ENCODE measurements at regions not wholly inside any gene's neighbourhood (a gene's known extent, or its start where the extent isn't known, plus 50 kb on each side); places are given as distances from the start of the nearest gene placed in this dataset.

DNA sequence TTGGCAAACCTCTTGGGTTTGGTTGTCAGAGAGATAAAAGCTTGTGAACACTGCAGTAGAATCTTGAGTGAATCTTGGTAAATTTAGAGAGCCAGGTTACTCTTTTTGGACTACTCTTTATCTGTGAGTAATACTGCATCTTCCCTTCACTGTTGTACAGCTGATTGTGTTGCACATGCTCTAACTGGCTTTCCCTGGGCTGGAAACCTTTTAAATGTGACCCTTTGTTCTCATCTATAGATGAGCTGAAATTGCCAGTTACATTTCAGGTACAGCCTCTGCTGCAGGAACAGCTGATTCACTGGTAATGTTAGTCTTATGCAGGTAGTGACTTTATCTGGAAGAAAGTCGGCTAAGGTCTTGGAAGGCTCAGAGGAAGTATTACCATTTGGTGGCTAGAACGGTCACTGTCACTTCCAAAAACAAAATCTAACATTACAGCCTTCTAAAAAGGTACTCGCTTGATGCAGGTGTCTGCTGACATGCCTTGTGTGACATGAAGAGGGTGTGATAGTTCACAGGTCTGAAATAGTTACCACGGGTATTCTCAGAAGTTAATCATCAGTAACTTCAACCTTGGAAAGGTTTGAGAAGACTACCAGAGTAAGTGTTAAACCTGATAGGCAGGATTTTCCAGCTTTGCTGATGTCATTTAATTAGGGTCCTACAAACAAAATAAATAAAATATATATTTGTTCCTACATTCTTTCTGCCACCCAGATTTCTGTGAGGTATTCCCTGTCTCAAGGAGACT is 851.1 kb downstream of the SLC4A3 start:
- no peak for DNase-seq (ENCODE audit: low spot score in 2 of 2)
- Histone ChIP-seq H3K27me3 (no peaks in the 10 kb centered on the region), H3K27ac (no peak overlapping the region), H3K9me3 (no peaks in the 10 kb centered on the region), H3K4me3 (no peak overlapping the region), H3K4me1 (no peaks in the 10 kb centered on the region), H3K36me3 (no peaks in the 10 kb centered on the region)
- TF ChIP-seq POLR2AphosphoS5 (IDR thresholded peaks at IDR 0.05) (no peak), POLR2A (IDR thresholded peaks at IDR 0.05) (no peak)
- TF ChIP-seq, protein P1, sequence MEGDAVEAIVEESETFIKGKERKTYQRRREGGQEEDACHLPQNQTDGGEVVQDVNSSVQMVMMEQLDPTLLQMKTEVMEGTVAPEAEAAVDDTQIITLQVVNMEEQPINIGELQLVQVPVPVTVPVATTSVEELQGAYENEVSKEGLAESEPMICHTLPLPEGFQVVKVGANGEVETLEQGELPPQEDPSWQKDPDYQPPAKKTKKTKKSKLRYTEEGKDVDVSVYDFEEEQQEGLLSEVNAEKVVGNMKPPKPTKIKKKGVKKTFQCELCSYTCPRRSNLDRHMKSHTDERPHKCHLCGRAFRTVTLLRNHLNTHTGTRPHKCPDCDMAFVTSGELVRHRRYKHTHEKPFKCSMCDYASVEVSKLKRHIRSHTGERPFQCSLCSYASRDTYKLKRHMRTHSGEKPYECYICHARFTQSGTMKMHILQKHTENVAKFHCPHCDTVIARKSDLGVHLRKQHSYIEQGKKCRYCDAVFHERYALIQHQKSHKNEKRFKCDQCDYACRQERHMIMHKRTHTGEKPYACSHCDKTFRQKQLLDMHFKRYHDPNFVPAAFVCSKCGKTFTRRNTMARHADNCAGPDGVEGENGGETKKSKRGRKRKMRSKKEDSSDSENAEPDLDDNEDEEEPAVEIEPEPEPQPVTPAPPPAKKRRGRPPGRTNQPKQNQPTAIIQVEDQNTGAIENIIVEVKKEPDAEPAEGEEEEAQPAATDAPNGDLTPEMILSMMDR (IDR thresholded peaks at IDR 0.05): no peak
- intact Hi-C loops (cut with DNase I; ENCODE audit: low total_unique reads): no loop called here

DNA sequence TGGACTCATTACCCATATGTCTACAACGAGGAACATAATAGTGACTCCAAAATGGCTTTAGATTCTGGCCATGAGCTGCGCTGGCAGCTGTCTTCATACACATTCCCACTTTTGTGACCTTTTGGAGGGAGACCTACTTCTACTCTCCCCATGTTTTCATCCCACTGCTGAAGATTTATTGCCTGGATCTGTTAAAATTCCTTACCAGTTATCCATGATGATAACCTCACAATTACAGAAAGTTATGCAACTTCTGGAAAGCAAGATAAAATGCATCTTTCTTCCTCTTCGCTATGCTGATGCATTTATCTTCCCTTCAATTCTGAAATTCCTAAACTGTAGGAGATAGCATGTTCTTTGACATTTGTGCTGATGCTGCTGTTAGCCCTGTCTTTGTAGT is 855.3 kb downstream of the SLC4A3 start:
- Histone ChIP-seq H3K4me1 (no peaks in the 10 kb centered on the region), H3K9me3 (no peaks in the 10 kb centered on the region), H3K27me3 (no peaks in the 10 kb centered on the region), H3K27ac (no peak overlapping the region), H3K4me3 (no peak overlapping the region), H3K36me3 (no peaks in the 10 kb centered on the region)
- no peak for DNase-seq (ENCODE audit: low spot score in 2 of 2)
- intact Hi-C loops (cut with DNase I; ENCODE audit: low total_unique reads): no loop called here
- TF ChIP-seq POLR2AphosphoS5 (IDR thresholded peaks at IDR 0.05) (no peak), POLR2A (IDR thresholded peaks at IDR 0.05) (no peak)
- TF ChIP-seq, protein P1 (IDR thresholded peaks at IDR 0.05): no peak

DNA sequence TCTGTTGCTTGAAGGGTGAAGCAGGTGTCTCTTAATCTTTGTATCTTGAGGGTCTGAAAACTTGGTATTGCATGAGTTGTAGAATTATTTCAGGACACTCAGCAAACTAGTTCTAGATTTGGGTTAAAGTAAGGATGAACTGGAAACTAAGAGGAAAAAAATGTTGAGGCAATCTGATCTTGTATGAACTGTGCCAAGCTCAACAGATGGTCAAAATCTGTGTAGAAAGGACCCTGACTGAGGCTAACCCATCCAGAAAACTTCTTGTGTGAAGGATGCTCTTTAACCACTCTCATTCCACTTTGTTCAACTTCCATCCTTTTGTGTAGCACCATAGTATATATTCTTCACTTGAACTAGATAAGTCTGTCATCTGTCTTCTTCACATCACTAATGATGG is 861.7 kb downstream of the SLC4A3 start:
- TF ChIP-seq POLR2AphosphoS5 (IDR thresholded peaks at IDR 0.05) (no peak), POLR2A (IDR thresholded peaks at IDR 0.05) (no peak)
- TF ChIP-seq, protein P1 (IDR thresholded peaks at IDR 0.05): no peak
- H3K4me1 ChIP-seq: no peaks in the 10 kb centered on the region
- H3K36me3 ChIP-seq: no peaks in the 10 kb centered on the region
- intact Hi-C loops (cut with DNase I; ENCODE audit: low total_unique reads): no loop called here
- DNase-seq (ENCODE audit: low spot score in 2 of 2): no peak
- H3K27me3 ChIP-seq: no peaks in the 10 kb centered on the region
- H3K4me3 ChIP-seq: no peak overlapping the region
- no peaks in the 10 kb centered on the region for H3K9me3 ChIP-seq
- H3K27ac ChIP-seq: no peak overlapping the region

DNA sequence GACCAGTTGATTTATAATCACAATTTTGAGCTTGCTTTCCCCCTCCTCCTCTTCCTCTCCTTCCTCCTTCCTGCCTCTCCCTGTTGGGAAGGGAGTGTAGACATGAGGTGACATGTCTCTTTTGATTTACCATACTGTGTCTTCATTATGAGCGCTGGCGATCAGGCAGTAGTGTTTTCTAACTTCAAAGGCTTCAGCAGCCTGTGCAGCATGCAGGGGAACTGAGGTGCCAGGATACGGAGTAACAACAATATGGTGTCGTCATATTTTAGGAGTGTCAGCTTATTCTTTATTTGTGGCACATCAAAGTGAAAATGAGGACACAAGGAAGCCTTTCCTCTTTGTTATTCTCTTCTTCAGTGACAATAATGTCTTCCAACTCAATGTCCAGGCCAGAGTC is 864.2 kb downstream of the SLC4A3 start:
- no peak for DNase-seq (ENCODE audit: low spot score in 2 of 2)
- H3K9me3 ChIP-seq: no peaks in the 10 kb centered on the region
- intact Hi-C loops (cut with DNase I; ENCODE audit: low total_unique reads): loop anchor here (5.0 kb wide), 1 partner anchor 1176 kb away; no protein-coding TSS in a partner anchor
- H3K27ac ChIP-seq: no peak overlapping the region
- no peaks in the 10 kb centered on the region for H3K27me3 ChIP-seq
- no peaks in the 10 kb centered on the region for H3K4me1 ChIP-seq
- H3K36me3 ChIP-seq: no peaks in the 10 kb centered on the region
- TF ChIP-seq, protein P1 (IDR thresholded peaks at IDR 0.05): no peak
- no peak for TF ChIP-seq POLR2AphosphoS5 (IDR thresholded peaks at IDR 0.05)
- no peak for TF ChIP-seq POLR2A (IDR thresholded peaks at IDR 0.05)
- no peak overlapping the region for H3K4me3 ChIP-seq

DNA sequence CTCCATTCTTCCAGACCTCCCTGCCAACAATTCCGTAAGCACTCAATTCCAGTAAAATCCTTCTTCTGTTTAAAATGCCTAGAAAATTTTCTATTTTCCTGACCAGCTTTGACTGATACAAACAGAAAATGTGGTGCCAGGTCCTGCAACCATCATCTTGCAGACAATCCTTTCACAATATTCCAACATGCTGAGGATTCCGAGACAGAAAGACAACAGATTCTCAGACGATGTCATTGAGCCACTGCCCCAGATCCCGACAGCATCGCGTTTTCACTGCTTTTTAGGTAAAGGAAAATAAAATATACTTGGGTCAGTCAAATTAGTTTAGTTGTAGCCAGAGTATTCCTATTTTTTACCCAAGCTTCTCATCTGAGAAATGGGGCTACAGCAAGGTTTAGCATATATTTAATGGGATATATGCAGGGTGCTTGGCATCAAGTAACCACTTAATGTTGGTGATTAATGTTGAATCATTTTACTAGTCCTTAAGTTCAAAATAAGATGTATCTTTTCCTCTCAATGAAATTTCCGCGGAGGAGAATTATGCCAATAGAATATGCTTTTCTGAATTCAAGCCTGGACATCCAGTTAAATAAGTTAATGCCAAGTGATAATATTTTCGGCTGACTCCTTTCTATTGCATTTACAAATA is 866.6 kb downstream of the SLC4A3 start:
- H3K4me1 ChIP-seq: no peaks in the 10 kb centered on the region
- TF ChIP-seq POLR2A (IDR thresholded peaks at IDR 0.05) (no peak), POLR2AphosphoS5 (IDR thresholded peaks at IDR 0.05) (no peak)
- TF ChIP-seq, protein P1 (IDR thresholded peaks at IDR 0.05): no peak
- H3K27ac ChIP-seq: no peak overlapping the region
- DNase-seq (ENCODE audit: low spot score in 2 of 2): no peak
- no peaks in the 10 kb centered on the region for H3K27me3 ChIP-seq
- H3K36me3 ChIP-seq: no peaks in the 10 kb centered on the region
- intact Hi-C loops (cut with DNase I; ENCODE audit: low total_unique reads): loop anchor here (5.0 kb wide), 1 partner anchor 1173 kb away; no protein-coding TSS in a partner anchor
- no peaks in the 10 kb centered on the region for H3K9me3 ChIP-seq
- H3K4me3 ChIP-seq: no peak overlapping the region

Measured in breast epithelium (tissue), 4 donors.